ENCODE measurements at regions not wholly inside any gene's neighbourhood (a gene's known extent, or its start where the extent isn't known, plus 50 kb on each side); places are given as distances from the start of the nearest gene placed in this dataset.
"Not testable (repeated sequence)": the region's sequence is repeated elsewhere in the genome, so short reads cannot be mapped to it uniquely, and the experiment has no call there.

- Mint-ChIP-seq H3K9me3 (ENCODE audit: low read depth) (no peaks in the 10 kb centered on the region), H3K4me1 (ENCODE audit: low read depth) (no peaks in the 10 kb centered on the region), H3K27ac (no peak overlapping the region), H3K4me3 (no peak overlapping the region), H3K27me3 (peaks cover 5% of the 10 kb centered on the region), H3K36me3 (no peaks in the 10 kb centered on the region)
Measured at GRCh38 chr2:204364860-204365535, 180.3 kb upstream of the PARD3B start.

GRCh38 chr2:204365811-204366210 lies 179.5 kb upstream of the PARD3B start:
- no peaks in the 10 kb centered on the region for H3K4me1 Mint-ChIP-seq (ENCODE audit: low read depth)

GRCh38 chr2:204367466-204367865 lies 177.8 kb upstream of the PARD3B start:
- H3K27ac Mint-ChIP-seq, result no peak overlapping the region
- no peaks in the 10 kb centered on the region for H3K36me3 Mint-ChIP-seq
- H3K27me3 Mint-ChIP-seq, result peaks cover 4% of the 10 kb centered on the region
- no peaks in the 10 kb centered on the region for H3K9me3 Mint-ChIP-seq (ENCODE audit: low read depth)
- no peaks in the 10 kb centered on the region for H3K4me1 Mint-ChIP-seq (ENCODE audit: low read depth)
- H3K4me3 Mint-ChIP-seq, result no peak overlapping the region

More at GRCh38 chr2:204365811-204366210, 179.5 kb upstream of the PARD3B start:
- Mint-ChIP-seq H3K9me3 (ENCODE audit: low read depth) (no peaks in the 10 kb centered on the region), H3K27ac (no peak overlapping the region), H3K4me3 (no peak overlapping the region), H3K36me3 (no peaks in the 10 kb centered on the region), H3K27me3 (peaks cover 5% of the 10 kb centered on the region)

GRCh38 chr2:204370172-204370718 lies 175.0 kb upstream of the PARD3B start:
- H3K27ac Mint-ChIP-seq, result no peak overlapping the region
- H3K36me3 Mint-ChIP-seq, result no peaks in the 10 kb centered on the region
- H3K4me1 Mint-ChIP-seq (ENCODE audit: low read depth), result no peaks in the 10 kb centered on the region
- H3K9me3 Mint-ChIP-seq (ENCODE audit: low read depth), result no peaks in the 10 kb centered on the region
- H3K27me3 Mint-ChIP-seq, result peaks cover 4% of the 10 kb centered on the region
- H3K4me3 Mint-ChIP-seq, result no peak overlapping the region

DNA sequence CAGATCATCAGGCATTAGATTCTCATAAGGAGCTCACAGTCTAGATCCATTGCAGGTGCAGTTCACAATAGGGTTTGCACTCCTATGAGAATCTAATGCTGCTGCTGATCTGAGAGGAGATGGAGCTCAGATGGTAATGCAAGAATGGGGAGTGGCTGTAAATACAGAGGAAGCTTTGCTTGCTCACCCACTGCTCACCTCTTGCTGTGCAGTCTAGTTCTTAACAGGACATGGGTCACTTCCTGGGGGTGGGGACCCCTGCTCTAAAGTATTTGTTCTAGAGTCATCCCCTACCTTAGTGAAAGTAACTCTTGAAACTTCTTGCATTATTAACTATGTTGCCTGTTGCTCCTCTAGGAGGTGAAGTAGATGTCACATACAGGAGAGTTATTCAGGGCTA lies 171.3 kb upstream of the PARD3B start:
- H3K27me3 Mint-ChIP-seq, result peaks cover 2% of the 10 kb centered on the region
- no peaks in the 10 kb centered on the region for H3K36me3 Mint-ChIP-seq

GRCh38 chr2:204380141-204380881 lies 165.0 kb upstream of the PARD3B start:
- H3K36me3 Mint-ChIP-seq, result no peaks in the 10 kb centered on the region
- H3K27me3 Mint-ChIP-seq, result peaks cover 13% of the 10 kb centered on the region
- no peak overlapping the region for H3K27ac Mint-ChIP-seq
- no peak overlapping the region for H3K4me3 Mint-ChIP-seq
- no peaks in the 10 kb centered on the region for H3K4me1 Mint-ChIP-seq (ENCODE audit: low read depth)
- H3K9me3 Mint-ChIP-seq (ENCODE audit: low read depth), result no peaks in the 10 kb centered on the region

More for the DNA sequence above, 171.3 kb upstream of the PARD3B start:
- Mint-ChIP-seq H3K4me1 (ENCODE audit: low read depth) (no peaks in the 10 kb centered on the region), H3K9me3 (ENCODE audit: low read depth) (no peaks in the 10 kb centered on the region), H3K4me3 (no peak overlapping the region), H3K27ac (no peak overlapping the region)

DNA sequence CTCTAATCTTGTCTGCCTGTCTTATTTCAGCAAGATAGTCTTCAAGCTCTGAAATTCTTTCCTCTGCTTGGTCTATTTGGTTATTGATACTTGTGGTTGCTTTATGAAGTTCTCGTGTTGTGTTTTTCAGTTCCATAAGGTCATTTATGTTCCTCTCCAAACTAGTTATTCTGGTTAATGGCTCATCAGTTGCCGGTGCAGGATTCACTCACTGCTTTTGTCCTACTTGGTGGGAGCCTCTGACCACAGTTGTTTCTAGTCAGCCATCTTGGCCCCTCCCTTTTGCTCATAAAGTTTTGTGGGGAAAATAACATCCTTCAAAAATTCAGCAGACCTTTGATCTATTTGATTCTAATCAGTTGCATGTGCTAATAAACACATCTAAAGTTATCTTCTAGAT lies 158.6 kb upstream of the PARD3B start:
- Mint-ChIP-seq H3K4me1 (ENCODE audit: low read depth) (no peaks in the 10 kb centered on the region), H3K27ac (no peak overlapping the region), H3K4me3 (no peak overlapping the region), H3K9me3 (ENCODE audit: low read depth) (peaks cover 4% of the 10 kb centered on the region), H3K36me3 (peaks cover 4% of the 10 kb centered on the region), H3K27me3 (peaks cover 11% of the 10 kb centered on the region)

DNA sequence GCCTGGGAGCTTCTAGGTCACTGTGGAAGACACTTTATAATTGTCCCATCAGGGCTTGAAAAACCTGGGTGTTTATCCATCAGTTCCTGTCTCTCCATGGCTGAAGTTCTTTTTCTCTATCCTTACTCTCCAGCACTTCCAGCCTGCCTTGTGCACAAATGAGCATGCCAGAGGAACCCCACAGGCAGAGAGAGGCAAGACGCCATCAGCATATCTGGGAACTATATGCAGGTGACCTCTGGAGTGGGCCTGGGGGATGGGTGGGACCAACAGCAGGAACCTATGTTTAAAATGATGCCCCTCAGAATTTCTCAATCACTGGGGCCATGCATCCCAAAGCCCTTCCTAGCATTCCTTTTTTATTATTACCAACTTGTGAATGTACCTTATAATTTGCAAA lies 156.2 kb upstream of the PARD3B start:
- H3K9me3 Mint-ChIP-seq (ENCODE audit: low read depth), result peaks cover 4% of the 10 kb centered on the region
- no peaks in the 10 kb centered on the region for H3K4me1 Mint-ChIP-seq (ENCODE audit: low read depth)
- H3K4me3 Mint-ChIP-seq, result no peak overlapping the region
- peaks cover 4% of the 10 kb centered on the region for H3K36me3 Mint-ChIP-seq
- H3K27ac Mint-ChIP-seq, result no peak overlapping the region
- H3K27me3 Mint-ChIP-seq, result peaks cover 7% of the 10 kb centered on the region

- Mint-ChIP-seq H3K4me1 (ENCODE audit: low read depth) (no peaks in the 10 kb centered on the region), H3K4me3 (no peak overlapping the region)
Measured at GRCh38 chr2:204389856-204390255, 155.4 kb upstream of the PARD3B start.

DNA sequence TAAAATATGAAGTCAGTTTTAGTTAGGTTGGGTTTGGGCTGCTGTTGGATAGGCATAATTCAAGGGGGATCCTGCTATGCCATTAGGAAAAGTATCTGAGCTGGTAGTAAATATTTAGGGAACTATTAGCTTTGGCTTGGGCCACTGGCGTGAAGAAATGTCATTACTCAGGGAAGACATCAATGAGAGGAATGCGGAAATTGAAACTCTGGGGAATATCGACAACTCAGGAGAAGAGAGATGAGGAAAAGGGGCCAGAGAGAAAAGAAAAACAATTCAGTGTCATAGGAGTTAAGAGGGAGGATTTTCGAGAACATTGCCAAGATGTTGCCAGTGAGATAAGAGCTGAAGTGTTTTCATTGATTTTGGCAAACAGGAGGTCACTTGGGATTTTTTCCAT lies 149.7 kb upstream of the PARD3B start:
- Mint-ChIP-seq H3K27ac (no peak overlapping the region), H3K36me3 (no peaks in the 10 kb centered on the region)

More at GRCh38 chr2:204389856-204390255, 155.4 kb upstream of the PARD3B start:
- H3K27me3 Mint-ChIP-seq, result peaks cover 5% of the 10 kb centered on the region
- H3K27ac Mint-ChIP-seq, result no peak overlapping the region
- peaks cover 4% of the 10 kb centered on the region for H3K9me3 Mint-ChIP-seq (ENCODE audit: low read depth)
- peaks cover 4% of the 10 kb centered on the region for H3K36me3 Mint-ChIP-seq

DNA sequence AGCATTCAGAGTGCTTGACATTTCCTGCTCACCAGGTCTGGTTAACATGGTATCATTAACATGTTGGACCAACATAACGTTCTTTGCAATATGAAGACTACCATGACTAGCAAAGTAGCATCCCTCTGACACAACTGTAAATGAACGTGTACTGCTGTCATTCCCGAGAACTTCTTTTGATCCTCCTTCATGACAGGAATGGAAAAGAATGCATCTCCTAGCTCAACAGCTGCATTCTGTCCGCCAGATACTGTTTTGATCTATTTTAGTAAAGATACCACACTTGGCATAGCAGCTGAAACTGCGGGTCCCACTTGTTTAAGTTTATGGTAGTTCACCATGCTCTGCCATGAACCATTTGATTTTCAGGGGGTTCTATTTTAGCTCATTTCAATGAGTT lies 144.2 kb upstream of the PARD3B start:
- H3K4me3 Mint-ChIP-seq, result no peak overlapping the region
- H3K36me3 Mint-ChIP-seq, result no peaks in the 10 kb centered on the region
- H3K4me1 Mint-ChIP-seq (ENCODE audit: low read depth), result no peaks in the 10 kb centered on the region
- H3K27ac Mint-ChIP-seq, result no peak overlapping the region
- H3K9me3 Mint-ChIP-seq (ENCODE audit: low read depth), result peaks cover 3% of the 10 kb centered on the region
- H3K27me3 Mint-ChIP-seq, result peaks cover 7% of the 10 kb centered on the region

More for the DNA sequence above, 149.7 kb upstream of the PARD3B start:
- Mint-ChIP-seq H3K9me3 (ENCODE audit: low read depth) (peaks cover 3% of the 10 kb centered on the region), H3K4me1 (ENCODE audit: low read depth) (no peaks in the 10 kb centered on the region), H3K27me3 (peaks cover 10% of the 10 kb centered on the region), H3K4me3 (no peak overlapping the region)

- peaks cover 1% of the 10 kb centered on the region for H3K36me3 Mint-ChIP-seq
- H3K4me3 Mint-ChIP-seq, result no peak overlapping the region
- H3K9me3 Mint-ChIP-seq (ENCODE audit: low read depth), result no peaks in the 10 kb centered on the region
- peaks cover 4% of the 10 kb centered on the region for H3K27me3 Mint-ChIP-seq
- no peak overlapping the region for H3K27ac Mint-ChIP-seq
- no peaks in the 10 kb centered on the region for H3K4me1 Mint-ChIP-seq (ENCODE audit: low read depth)
Measured at GRCh38 chr2:204407204-204408014, 137.9 kb upstream of the PARD3B start.

- H3K36me3 Mint-ChIP-seq; H3K4me1 Mint-ChIP-seq (ENCODE audit: low read depth); H3K27me3 Mint-ChIP-seq; H3K4me3 Mint-ChIP-seq; H3K27ac Mint-ChIP-seq: not testable (repeated sequence)
- H3K9me3 Mint-ChIP-seq (ENCODE audit: low read depth), result peaks cover 12% of the 10 kb centered on the region
Measured at GRCh38 chr2:204412782-204413181, 132.5 kb upstream of the PARD3B start.

GRCh38 chr2:204415406-204416181 lies 129.7 kb upstream of the PARD3B start:
- H3K36me3 Mint-ChIP-seq, result peaks cover 5% of the 10 kb centered on the region
- no peak overlapping the region for H3K4me3 Mint-ChIP-seq
- no peak overlapping the region for H3K27ac Mint-ChIP-seq
- peaks cover 12% of the 10 kb centered on the region for H3K9me3 Mint-ChIP-seq (ENCODE audit: low read depth)
- peaks cover 7% of the 10 kb centered on the region for H3K27me3 Mint-ChIP-seq
- H3K4me1 Mint-ChIP-seq (ENCODE audit: low read depth), result no peaks in the 10 kb centered on the region

Measured in activated naive CD8-positive, alpha-beta T cell (primary cell).